GM23338 (cell line): ENCODE measurements at regions not wholly inside any gene's neighbourhood (a gene's known extent, or its start where the extent isn't known, plus 50 kb on each side); places are given as distances from the start of the nearest gene placed in this dataset.

Experiments used
- CREB1 ChIP-seq: fragments of 250-450 bp; sonication (Bioruptor Pico); IDR thresholded peaks from 2 replicates; pipeline ENCODE4 v1.5.0; 2020; ENCODE audit warnings: low read depth, mild to moderate bottlenecking, moderate library complexity
- EZH2 ChIP-seq: fragments of 200-600 bp; sonication (generic); IDR thresholded peaks from one replicate; pipeline ENCODE4 v1.8.0; 2017; ENCODE audit warnings: antibody characterized with exemption, mild to moderate bottlenecking, low read depth; ENCODE audit not compliant: unreplicated experiment
- EZH2phosphoT487 ChIP-seq: fragments of 200-600 bp; sonication (generic); IDR thresholded peaks from one replicate; pipeline ENCODE4 v1.8.1; 2018; ENCODE audit warnings: antibody characterized with exemption; ENCODE audit not compliant: unreplicated experiment
- JUNB ChIP-seq: IDR thresholded peaks from one replicate; pipeline ENCODE4 v1.6.1; 2016; ENCODE audit warnings: antibody characterized with exemption; ENCODE audit not compliant: unreplicated experiment
- NANOG ChIP-seq: IDR thresholded peaks from 2 replicates; pipeline ENCODE4 v1.6.1; 2016; ENCODE audit warnings: antibody characterized with exemption, borderline replicate concordance
- POLR2AphosphoS5 ChIP-seq: IDR thresholded peaks from 2 replicates; pipeline ENCODE4 v1.6.1; 2016; ENCODE audit warnings: antibody characterized with exemption, low read depth
- STAT1 ChIP-seq: IDR thresholded peaks from one replicate; pipeline ENCODE4 v1.6.1; 2016; ENCODE audit warnings: antibody characterized with exemption; ENCODE audit not compliant: unreplicated experiment
- TF ChIP-seq, protein P1 (sequence below), 2 experiments: fragments of 200-600 bp in 1 of 2; sonication (generic) in 1 of 2; conservative IDR thresholded peaks; 2 replicates each; pipeline versions ENCODE4 v1.5.1 to v1.6.1; 2016 to 2017; ENCODE audit warnings: antibody characterized with exemption in 2 of 2, low read depth in 2 of 2, mild to moderate bottlenecking in 2 of 2, moderate library complexity in 1 of 2
- TF ChIP-seq, protein P2 (sequence below): IDR thresholded peaks from one replicate; pipeline ENCODE4 v1.6.1; 2018; ENCODE audit warnings: antibody characterized with exemption; ENCODE audit not compliant: unreplicated experiment
- TF ChIP-seq, protein P3 (sequence below): IDR thresholded peaks from 2 replicates; pipeline ENCODE4 v1.6.1; 2016; ENCODE audit warnings: antibody characterized with exemption
- TF ChIP-seq, protein P4 (sequence below): fragments of 250-450 bp; sonication (Bioruptor Pico); IDR thresholded peaks from 2 replicates; pipeline ENCODE4 v1.5.0; 2020; ENCODE audit warnings: mild to moderate bottlenecking, moderate library complexity

DNA sequence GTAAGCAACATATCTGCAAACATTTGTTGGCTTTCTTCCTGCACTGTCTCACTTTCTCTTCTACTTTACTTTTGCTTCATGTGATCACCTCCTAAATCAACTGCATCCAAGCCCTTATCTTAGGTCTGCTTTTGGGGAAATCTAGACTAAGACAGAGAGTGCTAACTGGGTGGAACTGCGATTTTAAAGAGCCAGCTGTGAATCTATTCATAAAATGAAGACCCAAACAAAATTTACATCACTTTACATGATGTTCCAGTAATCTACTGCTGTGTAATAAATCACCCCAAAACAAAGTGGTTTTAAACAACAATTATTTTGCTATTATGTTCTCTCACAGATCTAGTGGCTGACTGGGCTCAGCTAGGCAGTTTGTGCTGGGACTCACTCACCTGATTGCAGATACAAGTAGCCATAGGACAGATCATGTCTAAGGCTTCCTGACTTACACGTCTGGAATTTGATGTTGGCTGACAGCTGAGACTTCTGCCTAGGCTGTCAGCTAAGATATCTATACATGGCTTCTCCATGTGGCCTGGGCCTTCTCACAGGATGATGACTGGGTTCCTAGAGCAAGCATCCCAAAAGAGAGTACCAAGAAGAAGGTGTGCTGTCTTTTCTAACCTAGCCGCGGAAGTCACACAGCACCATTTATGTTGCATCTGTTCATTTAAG is 145.1 kb upstream of the TBCA start:
- TF ChIP-seq, protein P1, sequence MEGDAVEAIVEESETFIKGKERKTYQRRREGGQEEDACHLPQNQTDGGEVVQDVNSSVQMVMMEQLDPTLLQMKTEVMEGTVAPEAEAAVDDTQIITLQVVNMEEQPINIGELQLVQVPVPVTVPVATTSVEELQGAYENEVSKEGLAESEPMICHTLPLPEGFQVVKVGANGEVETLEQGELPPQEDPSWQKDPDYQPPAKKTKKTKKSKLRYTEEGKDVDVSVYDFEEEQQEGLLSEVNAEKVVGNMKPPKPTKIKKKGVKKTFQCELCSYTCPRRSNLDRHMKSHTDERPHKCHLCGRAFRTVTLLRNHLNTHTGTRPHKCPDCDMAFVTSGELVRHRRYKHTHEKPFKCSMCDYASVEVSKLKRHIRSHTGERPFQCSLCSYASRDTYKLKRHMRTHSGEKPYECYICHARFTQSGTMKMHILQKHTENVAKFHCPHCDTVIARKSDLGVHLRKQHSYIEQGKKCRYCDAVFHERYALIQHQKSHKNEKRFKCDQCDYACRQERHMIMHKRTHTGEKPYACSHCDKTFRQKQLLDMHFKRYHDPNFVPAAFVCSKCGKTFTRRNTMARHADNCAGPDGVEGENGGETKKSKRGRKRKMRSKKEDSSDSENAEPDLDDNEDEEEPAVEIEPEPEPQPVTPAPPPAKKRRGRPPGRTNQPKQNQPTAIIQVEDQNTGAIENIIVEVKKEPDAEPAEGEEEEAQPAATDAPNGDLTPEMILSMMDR (conservative IDR thresholded peaks at IDR 0.05; ENCODE audit: low read depth in 2 of 2): no peak
- TF ChIP-seq, protein P2, sequence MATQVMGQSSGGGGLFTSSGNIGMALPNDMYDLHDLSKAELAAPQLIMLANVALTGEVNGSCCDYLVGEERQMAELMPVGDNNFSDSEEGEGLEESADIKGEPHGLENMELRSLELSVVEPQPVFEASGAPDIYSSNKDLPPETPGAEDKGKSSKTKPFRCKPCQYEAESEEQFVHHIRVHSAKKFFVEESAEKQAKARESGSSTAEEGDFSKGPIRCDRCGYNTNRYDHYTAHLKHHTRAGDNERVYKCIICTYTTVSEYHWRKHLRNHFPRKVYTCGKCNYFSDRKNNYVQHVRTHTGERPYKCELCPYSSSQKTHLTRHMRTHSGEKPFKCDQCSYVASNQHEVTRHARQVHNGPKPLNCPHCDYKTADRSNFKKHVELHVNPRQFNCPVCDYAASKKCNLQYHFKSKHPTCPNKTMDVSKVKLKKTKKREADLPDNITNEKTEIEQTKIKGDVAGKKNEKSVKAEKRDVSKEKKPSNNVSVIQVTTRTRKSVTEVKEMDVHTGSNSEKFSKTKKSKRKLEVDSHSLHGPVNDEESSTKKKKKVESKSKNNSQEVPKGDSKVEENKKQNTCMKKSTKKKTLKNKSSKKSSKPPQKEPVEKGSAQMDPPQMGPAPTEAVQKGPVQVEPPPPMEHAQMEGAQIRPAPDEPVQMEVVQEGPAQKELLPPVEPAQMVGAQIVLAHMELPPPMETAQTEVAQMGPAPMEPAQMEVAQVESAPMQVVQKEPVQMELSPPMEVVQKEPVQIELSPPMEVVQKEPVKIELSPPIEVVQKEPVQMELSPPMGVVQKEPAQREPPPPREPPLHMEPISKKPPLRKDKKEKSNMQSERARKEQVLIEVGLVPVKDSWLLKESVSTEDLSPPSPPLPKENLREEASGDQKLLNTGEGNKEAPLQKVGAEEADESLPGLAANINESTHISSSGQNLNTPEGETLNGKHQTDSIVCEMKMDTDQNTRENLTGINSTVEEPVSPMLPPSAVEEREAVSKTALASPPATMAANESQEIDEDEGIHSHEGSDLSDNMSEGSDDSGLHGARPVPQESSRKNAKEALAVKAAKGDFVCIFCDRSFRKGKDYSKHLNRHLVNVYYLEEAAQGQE: no peak
- TF ChIP-seq POLR2AphosphoS5 (no peak), EZH2phosphoT487 (no peak), NANOG (no peak), CREB1 (CRISPR knock-in tag) (no peak), EZH2 (no peak), STAT1 (no peak), JUNB (no peak)
- TF ChIP-seq, protein P3, sequence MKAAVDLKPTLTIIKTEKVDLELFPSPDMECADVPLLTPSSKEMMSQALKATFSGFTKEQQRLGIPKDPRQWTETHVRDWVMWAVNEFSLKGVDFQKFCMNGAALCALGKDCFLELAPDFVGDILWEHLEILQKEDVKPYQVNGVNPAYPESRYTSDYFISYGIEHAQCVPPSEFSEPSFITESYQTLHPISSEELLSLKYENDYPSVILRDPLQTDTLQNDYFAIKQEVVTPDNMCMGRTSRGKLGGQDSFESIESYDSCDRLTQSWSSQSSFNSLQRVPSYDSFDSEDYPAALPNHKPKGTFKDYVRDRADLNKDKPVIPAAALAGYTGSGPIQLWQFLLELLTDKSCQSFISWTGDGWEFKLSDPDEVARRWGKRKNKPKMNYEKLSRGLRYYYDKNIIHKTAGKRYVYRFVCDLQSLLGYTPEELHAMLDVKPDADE: no peak
- TF ChIP-seq, protein P4, sequence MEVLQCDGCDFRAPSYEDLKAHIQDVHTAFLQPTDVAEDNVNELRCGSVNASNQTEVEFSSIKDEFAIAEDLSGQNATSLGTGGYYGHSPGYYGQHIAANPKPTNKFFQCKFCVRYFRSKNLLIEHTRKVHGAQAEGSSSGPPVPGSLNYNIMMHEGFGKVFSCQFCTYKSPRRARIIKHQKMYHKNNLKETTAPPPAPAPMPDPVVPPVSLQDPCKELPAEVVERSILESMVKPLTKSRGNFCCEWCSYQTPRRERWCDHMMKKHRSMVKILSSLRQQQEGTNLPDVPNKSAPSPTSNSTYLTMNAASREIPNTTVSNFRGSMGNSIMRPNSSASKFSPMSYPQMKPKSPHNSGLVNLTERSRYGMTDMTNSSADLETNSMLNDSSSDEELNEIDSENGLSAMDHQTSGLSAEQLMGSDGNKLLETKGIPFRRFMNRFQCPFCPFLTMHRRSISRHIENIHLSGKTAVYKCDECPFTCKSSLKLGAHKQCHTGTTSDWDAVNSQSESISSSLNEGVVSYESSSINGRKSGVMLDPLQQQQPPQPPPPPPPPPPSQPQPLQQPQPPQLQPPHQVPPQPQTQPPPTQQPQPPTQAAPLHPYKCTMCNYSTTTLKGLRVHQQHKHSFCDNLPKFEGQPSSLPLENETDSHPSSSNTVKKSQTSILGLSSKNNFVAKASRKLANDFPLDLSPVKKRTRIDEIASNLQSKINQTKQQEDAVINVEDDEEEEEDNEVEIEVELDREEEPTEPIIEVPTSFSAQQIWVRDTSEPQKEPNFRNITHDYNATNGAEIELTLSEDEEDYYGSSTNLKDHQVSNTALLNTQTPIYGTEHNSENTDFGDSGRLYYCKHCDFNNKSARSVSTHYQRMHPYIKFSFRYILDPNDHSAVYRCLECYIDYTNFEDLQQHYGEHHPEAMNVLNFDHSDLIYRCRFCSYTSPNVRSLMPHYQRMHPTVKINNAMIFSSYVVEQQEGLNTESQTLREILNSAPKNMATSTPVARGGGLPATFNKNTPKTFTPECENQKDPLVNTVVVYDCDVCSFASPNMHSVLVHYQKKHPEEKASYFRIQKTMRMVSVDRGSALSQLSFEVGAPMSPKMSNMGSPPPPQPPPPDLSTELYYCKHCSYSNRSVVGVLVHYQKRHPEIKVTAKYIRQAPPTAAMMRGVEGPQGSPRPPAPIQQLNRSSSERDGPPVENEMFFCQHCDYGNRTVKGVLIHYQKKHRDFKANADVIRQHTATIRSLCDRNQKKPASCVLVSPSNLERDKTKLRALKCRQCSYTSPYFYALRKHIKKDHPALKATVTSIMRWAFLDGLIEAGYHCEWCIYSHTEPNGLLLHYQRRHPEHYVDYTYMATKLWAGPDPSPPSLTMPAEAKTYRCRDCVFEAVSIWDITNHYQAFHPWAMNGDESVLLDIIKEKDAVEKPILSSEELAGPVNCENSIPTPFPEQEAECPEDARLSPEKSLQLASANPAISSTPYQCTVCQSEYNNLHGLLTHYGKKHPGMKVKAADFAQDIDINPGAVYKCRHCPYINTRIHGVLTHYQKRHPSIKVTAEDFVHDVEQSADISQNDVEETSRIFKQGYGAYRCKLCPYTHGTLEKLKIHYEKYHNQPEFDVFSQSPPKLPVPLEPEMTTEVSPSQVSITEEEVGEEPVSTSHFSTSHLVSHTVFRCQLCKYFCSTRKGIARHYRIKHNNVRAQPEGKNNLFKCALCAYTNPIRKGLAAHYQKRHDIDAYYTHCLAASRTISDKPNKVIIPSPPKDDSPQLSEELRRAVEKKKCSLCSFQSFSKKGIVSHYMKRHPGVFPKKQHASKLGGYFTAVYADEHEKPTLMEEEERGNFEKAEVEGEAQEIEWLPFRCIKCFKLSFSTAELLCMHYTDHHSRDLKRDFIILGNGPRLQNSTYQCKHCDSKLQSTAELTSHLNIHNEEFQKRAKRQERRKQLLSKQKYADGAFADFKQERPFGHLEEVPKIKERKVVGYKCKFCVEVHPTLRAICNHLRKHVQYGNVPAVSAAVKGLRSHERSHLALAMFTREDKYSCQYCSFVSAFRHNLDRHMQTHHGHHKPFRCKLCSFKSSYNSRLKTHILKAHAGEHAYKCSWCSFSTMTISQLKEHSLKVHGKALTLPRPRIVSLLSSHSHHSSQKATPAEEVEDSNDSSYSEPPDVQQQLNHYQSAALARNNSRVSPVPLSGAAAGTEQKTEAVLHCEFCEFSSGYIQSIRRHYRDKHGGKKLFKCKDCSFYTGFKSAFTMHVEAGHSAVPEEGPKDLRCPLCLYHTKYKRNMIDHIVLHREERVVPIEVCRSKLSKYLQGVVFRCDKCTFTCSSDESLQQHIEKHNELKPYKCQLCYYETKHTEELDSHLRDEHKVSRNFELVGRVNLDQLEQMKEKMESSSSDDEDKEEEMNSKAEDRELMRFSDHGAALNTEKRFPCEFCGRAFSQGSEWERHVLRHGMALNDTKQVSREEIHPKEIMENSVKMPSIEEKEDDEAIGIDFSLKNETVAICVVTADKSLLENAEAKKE: no peak
